ENCODE measurements at regions not wholly inside any gene's neighbourhood (a gene's known extent, or its start where the extent isn't known, plus 50 kb on each side); places are given as distances from the start of the nearest gene placed in this dataset.

DNA sequence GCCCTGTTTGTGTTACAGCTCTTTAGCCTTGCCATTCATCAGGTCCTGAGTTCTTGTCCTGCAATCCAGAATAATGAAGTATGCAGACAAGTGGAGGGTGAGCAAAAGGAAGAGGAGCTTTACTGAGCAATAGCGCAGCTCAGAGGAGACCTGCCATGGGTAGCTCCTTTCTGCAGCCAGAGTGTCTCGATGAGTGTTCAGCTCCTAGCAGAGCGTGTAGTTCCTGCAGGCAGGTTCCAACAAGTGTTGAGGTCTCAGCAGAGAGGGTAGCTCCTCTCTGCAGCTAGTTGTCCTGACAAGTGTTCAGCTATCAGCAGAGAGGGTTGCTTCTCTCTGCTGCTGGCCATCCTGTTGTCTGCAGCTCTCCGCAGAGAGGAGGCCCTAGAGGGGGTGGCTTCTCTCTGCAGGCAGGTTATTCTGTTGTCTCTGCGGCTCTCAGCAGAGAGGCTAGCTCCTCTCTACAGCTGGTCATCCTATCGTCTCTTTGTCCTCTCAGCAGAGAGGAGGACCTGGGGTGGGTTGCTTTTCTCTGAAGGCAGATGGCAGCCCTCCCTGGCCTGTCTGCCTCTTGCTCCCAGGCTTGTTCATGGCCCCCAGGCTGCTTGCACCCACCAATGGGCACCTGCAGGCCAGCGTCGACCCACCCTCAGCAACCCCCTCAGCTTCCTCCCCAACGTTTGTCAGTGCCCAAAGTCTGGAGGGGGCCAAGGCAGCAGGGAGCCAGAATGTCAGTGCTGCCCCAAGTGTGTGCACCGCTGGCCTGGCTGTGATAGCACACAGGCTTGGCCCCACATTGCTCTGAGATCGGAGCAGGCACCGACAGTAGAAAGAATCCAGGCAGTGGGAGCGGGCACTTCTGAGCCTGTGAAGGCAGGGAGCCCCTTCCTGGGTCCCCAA lies 112.5 kb upstream of the RUNX3 start:
- Mint-ChIP-seq H3K9me3 (peaks cover 0 to 9% (median 4%) of the 10 kb centered on the region in 7 donors), H3K36me3 (no peaks in the 10 kb centered on the region), H3K4me3 (peak overlapping the region in 1 of 2 donors; percentile 7), H3K27me3 (ENCODE audit: low read depth in 3 of 3) (peaks cover 4 to 14% (median 11%) of the 10 kb centered on the region in 3 donors), H3K4me1 (peaks cover 4% of the 10 kb centered on the region), H3K27ac (peak overlapping the region in 1 of 7 donors; percentile 11)
- H3K9me3 ChIP-seq (replicated peaks in 1 of 2; ENCODE audit: control insufficient read depth in 1 of 2, insufficient read depth in 1 of 2, low read length in 2 of 2), result peaks cover 0 to 7% of the 10 kb centered on the region in 2 donors
- H3K27ac ChIP-seq (ENCODE audit: low read depth in 1 of 2, low read length in 2 of 2), result no peak overlapping the region
- H2AFZ ChIP-seq (ENCODE audit: insufficient read depth, low read depth, low read length, poor library complexity, severe bottlenecking), result no peak overlapping the region
- H3K4me2 ChIP-seq (replicated peaks; ENCODE audit: extremely low read depth, low read length, poor library complexity, severe bottlenecking), result no peak overlapping the region
- H3K79me2 ChIP-seq (ENCODE audit: insufficient read depth, low read length), result no peaks in the 10 kb centered on the region
- DNase-seq, result no peak
- TF ChIP-seq, protein P1, sequence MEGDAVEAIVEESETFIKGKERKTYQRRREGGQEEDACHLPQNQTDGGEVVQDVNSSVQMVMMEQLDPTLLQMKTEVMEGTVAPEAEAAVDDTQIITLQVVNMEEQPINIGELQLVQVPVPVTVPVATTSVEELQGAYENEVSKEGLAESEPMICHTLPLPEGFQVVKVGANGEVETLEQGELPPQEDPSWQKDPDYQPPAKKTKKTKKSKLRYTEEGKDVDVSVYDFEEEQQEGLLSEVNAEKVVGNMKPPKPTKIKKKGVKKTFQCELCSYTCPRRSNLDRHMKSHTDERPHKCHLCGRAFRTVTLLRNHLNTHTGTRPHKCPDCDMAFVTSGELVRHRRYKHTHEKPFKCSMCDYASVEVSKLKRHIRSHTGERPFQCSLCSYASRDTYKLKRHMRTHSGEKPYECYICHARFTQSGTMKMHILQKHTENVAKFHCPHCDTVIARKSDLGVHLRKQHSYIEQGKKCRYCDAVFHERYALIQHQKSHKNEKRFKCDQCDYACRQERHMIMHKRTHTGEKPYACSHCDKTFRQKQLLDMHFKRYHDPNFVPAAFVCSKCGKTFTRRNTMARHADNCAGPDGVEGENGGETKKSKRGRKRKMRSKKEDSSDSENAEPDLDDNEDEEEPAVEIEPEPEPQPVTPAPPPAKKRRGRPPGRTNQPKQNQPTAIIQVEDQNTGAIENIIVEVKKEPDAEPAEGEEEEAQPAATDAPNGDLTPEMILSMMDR (IDR thresholded peaks at IDR 0.05), result no peak
- no peak overlapping the region for H3K9ac ChIP-seq (ENCODE audit: insufficient read depth, low read length, poor library complexity, severe bottlenecking)
- intact Hi-C loops (cut with micrococcal nuclease), result loop anchor here (5.0 to 10.0 kb wide), 3 partner anchors 35 to 100 kb away; no protein-coding TSS in a partner anchor
- WGBS (ENCODE audit: insufficient coverage), result 77% methylated on average over 11 of the region's 13 CpGs
- no peaks in the 10 kb centered on the region for H3K27me3 ChIP-seq (ENCODE audit: control insufficient read depth in 2 of 2, insufficient read depth in 2 of 2, low read length in 2 of 2)
- no peak overlapping the region for H3K4me3 ChIP-seq (replicated peaks in 1 of 3; ENCODE audit: low read depth in 2 of 3, low read length in 3 of 3)
- H4K20me1 ChIP-seq (ENCODE audit: insufficient read depth, low read length), result no peaks in the 10 kb centered on the region
- H3K4me1 ChIP-seq (ENCODE audit: control insufficient read depth in 1 of 2, insufficient read depth in 2 of 2, low read length in 2 of 2), result no peaks in the 10 kb centered on the region
- H3K36me3 ChIP-seq (replicated peaks in 1 of 2; ENCODE audit: control insufficient read depth in 1 of 2, insufficient read depth in 2 of 2, low read length in 2 of 2), result no peaks in the 10 kb centered on the region

DNA sequence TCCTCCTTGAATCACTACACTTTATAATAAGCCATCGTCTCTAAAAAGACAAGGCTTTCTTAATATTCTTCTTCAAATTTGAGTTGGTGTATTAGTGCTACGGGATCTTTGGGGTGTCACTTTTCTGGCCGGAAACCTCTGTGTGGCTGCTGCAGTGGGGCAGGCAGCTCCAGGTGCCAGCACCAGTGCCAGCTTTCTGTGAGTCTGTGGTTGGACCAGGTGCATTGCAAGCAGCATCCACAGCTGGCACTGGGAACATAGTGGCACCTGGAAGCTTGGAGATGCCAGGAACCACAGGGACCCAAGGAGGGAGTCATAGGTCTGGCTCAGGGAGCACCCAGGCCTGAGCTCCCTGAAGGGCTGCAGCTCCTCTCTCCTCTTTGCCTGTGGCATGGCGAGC lies 111.8 kb upstream of the RUNX3 start:
- Histone ChIP-seq H3K27ac (ENCODE audit: low read depth in 1 of 2, low read length in 2 of 2) (no peak overlapping the region), H3K9me3 (replicated peaks in 1 of 2; ENCODE audit: control insufficient read depth in 1 of 2, insufficient read depth in 1 of 2, low read length in 2 of 2) (peaks cover 0 to 7% of the 10 kb centered on the region in 2 donors), H3K9ac (ENCODE audit: insufficient read depth, low read length, poor library complexity, severe bottlenecking) (no peak overlapping the region), H4K20me1 (ENCODE audit: insufficient read depth, low read length) (no peaks in the 10 kb centered on the region), H3K4me2 (replicated peaks; ENCODE audit: extremely low read depth, low read length, poor library complexity, severe bottlenecking) (no peak overlapping the region), H3K79me2 (ENCODE audit: insufficient read depth, low read length) (no peaks in the 10 kb centered on the region), H2AFZ (ENCODE audit: insufficient read depth, low read depth, low read length, poor library complexity, severe bottlenecking) (no peak overlapping the region), H3K36me3 (replicated peaks in 1 of 2; ENCODE audit: control insufficient read depth in 1 of 2, insufficient read depth in 2 of 2, low read length in 2 of 2) (no peaks in the 10 kb centered on the region), H3K4me1 (ENCODE audit: control insufficient read depth in 1 of 2, insufficient read depth in 2 of 2, low read length in 2 of 2) (peaks cover 6% of the 10 kb centered on the region in 2 donors), H3K27me3 (ENCODE audit: control insufficient read depth in 2 of 2, insufficient read depth in 2 of 2, low read length in 2 of 2) (no peaks in the 10 kb centered on the region), H3K4me3 (replicated peaks in 1 of 3; ENCODE audit: low read depth in 2 of 3, low read length in 3 of 3) (no peak overlapping the region)
- Mint-ChIP-seq H3K4me1 (peaks cover 9% of the 10 kb centered on the region), H3K36me3 (no peaks in the 10 kb centered on the region), H3K27ac (no peak overlapping the region), H3K4me3 (no peak overlapping the region), H3K9me3 (peaks cover 0 to 9% (median 5%) of the 10 kb centered on the region in 7 donors), H3K27me3 (ENCODE audit: low read depth in 3 of 3) (peaks cover 4 to 16% (median 11%) of the 10 kb centered on the region in 3 donors)
- DNase-seq, result no peak
- 87% methylated on average over 2 of the region's 4 CpGs for WGBS (ENCODE audit: insufficient coverage)
- intact Hi-C loops (cut with micrococcal nuclease), result loop anchor here (5.0 to 10.0 kb wide), 3 partner anchors 35 to 100 kb away; no protein-coding TSS in a partner anchor
- TF ChIP-seq, protein P1 (IDR thresholded peaks at IDR 0.05), result no peak
